ENCODE measurements at regions not wholly inside any gene's neighbourhood (a gene's known extent, or its start where the extent isn't known, plus 50 kb on each side); places are given as distances from the start of the nearest gene placed in this dataset.

- no peak overlapping the region for H3K4me3 ChIP-seq (ENCODE audit: low read depth, low read length, poor library complexity, severe bottlenecking)
- H2AFZ ChIP-seq (ENCODE audit: low read length) = no peak overlapping the region
- no peaks in the 10 kb centered on the region for H3K36me3 ChIP-seq (ENCODE audit: insufficient read depth, low read length)
- ChIA-PET POLR2A (no interaction called here), CTCF (ENCODE audit: unreplicated experiment) (no interaction called here)
- H3K4me2 ChIP-seq (ENCODE audit: low read length) = no peak overlapping the region
- TF ChIP-seq CTCF (conservative IDR thresholded peaks at IDR 0.05; ENCODE audit: low read length) (no peak), EZH2phosphoT487 (IDR thresholded peaks at IDR 0.05; ENCODE audit: borderline replicate concordance, low read depth, low read length) (no peak)
- no peaks in the 10 kb centered on the region for H4K20me1 ChIP-seq (ENCODE audit: insufficient read depth, low read length)
- H3K27ac ChIP-seq (ENCODE audit: low read depth, low read length, poor library complexity, severe bottlenecking) = no peak overlapping the region
- no peaks in the 10 kb centered on the region for H3K4me1 ChIP-seq (ENCODE audit: insufficient read depth, low read length, poor library complexity, severe bottlenecking)
- BruUV-seq (replicated peaks) = no TSS peak
- H3K9me3 ChIP-seq (ENCODE audit: low read length) = no peaks in the 10 kb centered on the region
- intact Hi-C loops (cut with micrococcal nuclease; ENCODE audit: unreplicated experiment) = no loop called here
- no peaks in the 10 kb centered on the region for H3K9me2 ChIP-seq (ENCODE audit: insufficient read depth, low read length)
- no peaks in the 10 kb centered on the region for H3K79me2 ChIP-seq (ENCODE audit: insufficient read depth, low read depth, low read length)
- DNase-seq (ENCODE audit: low spot score) = no peak
These were observed 373.3 kb downstream of the ZNF536 start for GRCh38 chr19:30745476-30745985.

DNA sequence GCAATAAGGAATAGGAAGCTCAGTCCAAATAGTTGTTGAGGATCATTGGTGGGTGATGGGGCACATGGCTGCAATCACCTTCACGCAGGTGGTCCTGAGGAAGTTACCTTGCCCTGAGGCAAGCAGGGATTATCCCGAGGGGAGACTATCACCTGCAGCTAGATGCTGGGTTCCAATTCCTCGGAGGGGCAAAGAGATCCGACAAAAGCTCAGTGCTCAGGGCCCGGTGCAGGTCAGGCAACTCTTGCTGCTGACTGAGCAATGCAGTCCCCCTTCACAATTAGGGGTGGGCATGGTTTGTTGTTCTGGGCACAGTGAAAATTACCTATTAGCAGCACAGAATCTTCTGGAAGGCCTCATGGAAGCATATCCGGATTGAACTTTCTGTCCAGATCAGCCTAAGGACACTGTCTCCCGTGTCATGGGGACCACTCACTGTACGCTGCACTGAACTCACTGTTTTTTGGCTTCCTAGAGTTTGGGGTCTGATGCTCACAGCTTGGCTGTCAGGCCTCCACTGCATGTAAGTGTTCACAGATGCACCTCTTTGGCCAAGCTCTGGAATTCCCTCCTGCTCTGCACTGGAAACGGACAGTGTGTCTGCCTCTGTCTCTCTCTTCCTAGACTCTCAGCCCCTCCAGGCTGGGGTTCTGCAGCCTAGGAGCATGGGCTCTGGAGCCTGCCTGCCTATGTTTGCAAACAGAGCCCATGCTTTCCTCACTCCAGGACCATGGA lies 372.7 kb downstream of the ZNF536 start:
- Histone ChIP-seq H3K79me2 (ENCODE audit: insufficient read depth, low read depth, low read length) (no peaks in the 10 kb centered on the region), H2AFZ (ENCODE audit: low read length) (no peak overlapping the region), H3K9me3 (ENCODE audit: low read length) (no peaks in the 10 kb centered on the region), H3K4me1 (ENCODE audit: insufficient read depth, low read length, poor library complexity, severe bottlenecking) (no peaks in the 10 kb centered on the region), H3K36me3 (ENCODE audit: insufficient read depth, low read length) (no peaks in the 10 kb centered on the region), H3K4me3 (ENCODE audit: low read depth, low read length, poor library complexity, severe bottlenecking) (no peak overlapping the region), H3K9me2 (ENCODE audit: insufficient read depth, low read length) (no peaks in the 10 kb centered on the region), H3K4me2 (ENCODE audit: low read length) (no peak overlapping the region), H4K20me1 (ENCODE audit: insufficient read depth, low read length) (no peaks in the 10 kb centered on the region), H3K27ac (ENCODE audit: low read depth, low read length, poor library complexity, severe bottlenecking) (no peak overlapping the region)
- ChIA-PET CTCF (ENCODE audit: unreplicated experiment) (no interaction called here), POLR2A (no interaction called here)
- intact Hi-C loops (cut with micrococcal nuclease; ENCODE audit: unreplicated experiment) = no loop called here
- TF ChIP-seq CTCF (conservative IDR thresholded peaks at IDR 0.05; ENCODE audit: low read length) = no peak
- no peak for TF ChIP-seq EZH2phosphoT487 (IDR thresholded peaks at IDR 0.05; ENCODE audit: borderline replicate concordance, low read depth, low read length)
- BruUV-seq (replicated peaks) = no TSS peak
- DNase-seq (ENCODE audit: low spot score) = no peak

DNA sequence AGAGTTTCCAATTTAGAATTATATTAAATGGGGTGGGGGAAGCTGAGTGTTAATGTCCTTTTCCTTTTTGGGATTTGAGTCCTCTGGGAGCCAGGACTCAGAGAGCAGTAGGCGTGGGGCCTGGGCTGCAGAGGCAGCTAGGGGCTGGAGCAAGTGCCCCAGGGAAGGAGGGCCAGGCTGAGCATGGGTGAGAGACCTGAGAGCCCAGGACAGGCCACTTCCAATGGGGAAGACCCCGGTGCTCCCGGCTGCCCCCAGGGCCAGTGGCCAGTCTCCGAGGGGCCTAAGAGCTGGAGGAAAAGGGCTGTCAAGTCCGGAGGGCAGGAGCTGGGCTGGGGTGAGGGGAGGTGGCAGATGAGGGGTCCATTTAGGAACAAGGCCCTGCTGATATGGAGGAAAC lies 371.5 kb downstream of the ZNF536 start:
- no peak overlapping the region for H3K27ac ChIP-seq (ENCODE audit: low read depth, low read length, poor library complexity, severe bottlenecking)
- no peak overlapping the region for H2AFZ ChIP-seq (ENCODE audit: low read length)
- CTCF ChIA-PET (ENCODE audit: unreplicated experiment) = interaction anchor here (0.5 kb wide), 1 partner anchor 138 kb away, joined by 11 read pairs; no protein-coding TSS in a partner anchor
- no peak for DNase-seq (ENCODE audit: low spot score)
- H3K79me2 ChIP-seq (ENCODE audit: insufficient read depth, low read depth, low read length) = no peaks in the 10 kb centered on the region
- POLR2A ChIA-PET = no interaction called here
- TF ChIP-seq EZH2phosphoT487 (IDR thresholded peaks at IDR 0.05; ENCODE audit: borderline replicate concordance, low read depth, low read length) (no peak), CTCF (conservative IDR thresholded peaks at IDR 0.05; ENCODE audit: low read length) (no peak)
- H3K4me1 ChIP-seq (ENCODE audit: insufficient read depth, low read length, poor library complexity, severe bottlenecking) = no peaks in the 10 kb centered on the region
- intact Hi-C loops (cut with micrococcal nuclease; ENCODE audit: unreplicated experiment) = no loop called here
- H3K4me3 ChIP-seq (ENCODE audit: low read depth, low read length, poor library complexity, severe bottlenecking) = no peak overlapping the region
- H3K4me2 ChIP-seq (ENCODE audit: low read length) = no peak overlapping the region
- H3K9me2 ChIP-seq (ENCODE audit: insufficient read depth, low read length) = no peaks in the 10 kb centered on the region
- H4K20me1 ChIP-seq (ENCODE audit: insufficient read depth, low read length) = no peaks in the 10 kb centered on the region
- BruUV-seq (replicated peaks) = no TSS peak
- no peaks in the 10 kb centered on the region for H3K36me3 ChIP-seq (ENCODE audit: insufficient read depth, low read length)
- H3K9me3 ChIP-seq (ENCODE audit: low read length) = no peaks in the 10 kb centered on the region
